H9 (cell line): ENCODE measurements at regions not wholly inside any gene's neighbourhood (a gene's known extent, or its start where the extent isn't known, plus 50 kb on each side); places are given as distances from the start of the nearest gene placed in this dataset.

Source experiments
- DNase-seq: peaks from one replicate; pipeline ENCODE4 v3.0.0-alpha.2; 2017
- H2AFZ ChIP-seq: one replicate; pipeline ENCODE4 v1.6.1; 2013; ENCODE audit warnings: mild to moderate bottlenecking, low read length, control low read depth, moderate library complexity
- H2AK5ac ChIP-seq: 2 replicates; pipeline ENCODE4 v1.6.1; 2013; ENCODE audit warnings: low read length, control low read depth, mixed read lengths; ENCODE audit not compliant: insufficient read length
- H2BK120ac ChIP-seq: one replicate; pipeline ENCODE4 v1.6.1; 2013; ENCODE audit warnings: low read depth, mild to moderate bottlenecking, low read length, control low read depth, inconsistent platforms; ENCODE audit not compliant: poor library complexity, severe bottlenecking
- H2BK12ac ChIP-seq: 2 replicates; pipeline ENCODE4 v1.6.1; 2013; ENCODE audit warnings: low read length, control low read depth, mixed read lengths, low read depth; ENCODE audit not compliant: insufficient read length
- H2BK15ac ChIP-seq: 2 replicates; pipeline ENCODE4 v1.6.1; 2013; ENCODE audit warnings: low read depth, low read length, control low read depth
- H2BK20ac ChIP-seq: one replicate; pipeline ENCODE4 v1.6.1; 2013; ENCODE audit warnings: low read depth, mild to moderate bottlenecking, low read length, control low read depth, inconsistent platforms; ENCODE audit not compliant: poor library complexity, severe bottlenecking
- H2BK5ac ChIP-seq: 2 replicates; pipeline ENCODE4 v1.6.1; 2013; ENCODE audit warnings: low read length, control low read depth, mixed read lengths; ENCODE audit not compliant: insufficient read length
- H3K14ac ChIP-seq: 2 replicates; pipeline ENCODE4 v1.6.1; 2013; ENCODE audit warnings: low read length, control low read depth; ENCODE audit not compliant: insufficient read depth
- H3K18ac ChIP-seq: 2 replicates; pipeline ENCODE4 v1.6.1; 2013; ENCODE audit warnings: low read depth, mild to moderate bottlenecking, mixed read lengths, low read length, control low read depth; ENCODE audit not compliant: insufficient read length
- H3K23ac ChIP-seq: 2 replicates; pipeline ENCODE4 v1.6.1; 2013; ENCODE audit warnings: low read length, control low read depth, mixed read lengths, low read depth; ENCODE audit not compliant: insufficient read length
- H3K23me2 ChIP-seq: 2 replicates; pipeline ENCODE4 v1.6.1; 2013; ENCODE audit warnings: low read depth, mild to moderate bottlenecking, mixed read lengths, low read length, control low read depth; ENCODE audit not compliant: insufficient read length, poor library complexity, severe bottlenecking
- H3K27ac ChIP-seq: 2 replicates; pipeline ENCODE4 v1.5.1; 2013; ENCODE audit warnings: low read length, control low read depth, mixed read lengths, low read depth; ENCODE audit not compliant: insufficient read length
- H3K27me3 ChIP-seq: 2 replicates; pipeline ENCODE4 v1.6.1; 2013; ENCODE audit warnings: low read length, control low read depth, inconsistent platforms; ENCODE audit not compliant: insufficient read depth
- H3K4ac ChIP-seq: 2 replicates; pipeline ENCODE4 v1.6.1; 2013; ENCODE audit warnings: low read depth, mild to moderate bottlenecking, control low read depth, inconsistent platforms, low read length, moderate library complexity
- H3K4me1 ChIP-seq: 2 replicates; pipeline ENCODE4 v1.6.1; 2013; ENCODE audit warnings: low read length, control low read depth, inconsistent platforms; ENCODE audit not compliant: insufficient read depth
- H3K4me2 ChIP-seq: 2 replicates; pipeline ENCODE4 v1.6.1; 2013; ENCODE audit warnings: low read length, control low read depth, mixed read lengths; ENCODE audit not compliant: insufficient read length, insufficient read depth
- H3K56ac ChIP-seq: 2 replicates; pipeline ENCODE4 v1.6.1; 2013; ENCODE audit warnings: low read depth, mild to moderate bottlenecking, mixed read lengths, low read length, control low read depth; ENCODE audit not compliant: insufficient read length
- H3K79me1 ChIP-seq: 2 replicates; pipeline ENCODE4 v1.6.1; 2013; ENCODE audit warnings: low read depth, mild to moderate bottlenecking, moderate library complexity, low read length, control low read depth, inconsistent platforms; ENCODE audit not compliant: insufficient read depth, poor library complexity, severe bottlenecking
- H3K79me2 ChIP-seq: 2 replicates; pipeline ENCODE4 v1.6.1; 2013; ENCODE audit warnings: low read length, control low read depth, inconsistent platforms; ENCODE audit not compliant: insufficient read depth
- H3K9ac ChIP-seq: 2 replicates; pipeline ENCODE4 v1.6.1; 2013; ENCODE audit warnings: low read length, control low read depth, mixed read lengths; ENCODE audit not compliant: insufficient read length; ENCODE audit errors: extremely low read depth
- H3K9me3 ChIP-seq: one replicate; pipeline ENCODE4 v1.6.1; 2013; ENCODE audit warnings: low read depth, low read length, inconsistent platforms; ENCODE audit not compliant: control insufficient read depth
- H3T11ph ChIP-seq: one replicate; pipeline ENCODE4 v1.6.1; 2013; ENCODE audit warnings: mild to moderate bottlenecking, low read length, control low read depth, inconsistent platforms
- H4K20me1 ChIP-seq: one replicate; pipeline ENCODE4 v1.6.1; 2013; ENCODE audit not compliant: control insufficient read depth, insufficient read length, insufficient read depth
- H4K5ac ChIP-seq: 2 replicates; pipeline ENCODE4 v1.6.1; 2013; ENCODE audit warnings: low read depth, mild to moderate bottlenecking, mixed read lengths, low read length, control low read depth; ENCODE audit not compliant: insufficient read length
- H4K8ac ChIP-seq: replicated peaks from 2 replicates; pipeline ENCODE4 v1.6.1; 2013; ENCODE audit warnings: low read length, control low read depth, mixed read lengths, low read depth; ENCODE audit not compliant: insufficient read length
- H4K91ac ChIP-seq: 2 replicates; pipeline ENCODE4 v1.6.1; 2013; ENCODE audit warnings: low read depth, mild to moderate bottlenecking, moderate library complexity, mixed read lengths, low read length, control low read depth; ENCODE audit not compliant: insufficient read length
- H3K27ac Mint-ChIP-seq, 3 experiments: 2 replicates in 2 of 3; 3 replicates in 1 of 3; pipeline ENCODE4 v1.8.0; 2020 to 2021; ENCODE audit warnings: mixed read lengths in 3 of 3, mild to moderate bottlenecking in 1 of 3, moderate library complexity in 1 of 3
- H3K27me3 Mint-ChIP-seq: 2 replicates; pipeline ENCODE4 v1.8.0; 2021; ENCODE audit warnings: low read depth, mild to moderate bottlenecking, moderate library complexity, mixed read lengths
- H3K36me3 Mint-ChIP-seq, 3 experiments: 2 replicates in 2 of 3; 3 replicates in 1 of 3; pipeline ENCODE4 v1.8.0; 2020 to 2021; ENCODE audit warnings: low read depth in 3 of 3, mixed read lengths in 3 of 3; ENCODE audit not compliant: insufficient read depth in 1 of 3
- H3K4me1 Mint-ChIP-seq, 2 experiments: 2 replicates each; pipeline ENCODE4 v1.8.0; 2020; ENCODE audit warnings: mixed read lengths in 2 of 2
- H3K4me3 Mint-ChIP-seq, 2 experiments: 2 replicates in 1 of 2; 3 replicates in 1 of 2; pipeline ENCODE4 v1.8.0; 2020 to 2021; ENCODE audit warnings: mild to moderate bottlenecking in 2 of 2, mixed read lengths in 2 of 2, moderate library complexity in 1 of 2
- H3K9me3 Mint-ChIP-seq, 2 experiments: 2 replicates in 1 of 2; 3 replicates in 1 of 2; pipeline ENCODE4 v1.8.0; 2020; ENCODE audit warnings: mild to moderate bottlenecking in 2 of 2, mixed read lengths in 2 of 2, moderate library complexity in 1 of 2
- CTCF ChIP-seq: fragments of 200-600 bp; sonication (generic); conservative IDR thresholded peaks from 3 replicates; pipeline ENCODE4 v1.8.0; 2021; ENCODE audit warnings: antibody characterized with exemption, mild to moderate bottlenecking
- WGBS: extraction: QIAGEN DNeasy Blood & Tissue Kit; methylation state at CpG from one replicate; pipeline ENCODE4 v1.1.7; 2013; ENCODE audit warnings: missing lambda C conversion rate, low lambda C conversion rate, mixed read lengths; ENCODE audit not compliant: insufficient read length; ENCODE audit errors: extremely low coverage; 5-methylcytosine and 5-hydroxymethylcytosine counted together

- TF ChIP-seq CTCF: no peak
- Histone ChIP-seq H4K8ac (no peak overlapping the region), H3K4ac (no peak overlapping the region), H2BK20ac (no peak overlapping the region), H3K9me3 (no peaks in the 10 kb centered on the region), H3K4me2 (no peak overlapping the region), H3K79me2 (no peaks in the 10 kb centered on the region), H3K18ac (no peak overlapping the region), H4K91ac (no peak overlapping the region), H3K9ac (no peak overlapping the region), H3T11ph (no peak overlapping the region), H2BK12ac (no peak overlapping the region), H2AK5ac (no peak overlapping the region), H2BK15ac (no peak overlapping the region), H3K23me2 (no peaks in the 10 kb centered on the region), H4K5ac (no peak overlapping the region), H3K27me3 (no peaks in the 10 kb centered on the region), H3K4me1 (no peaks in the 10 kb centered on the region), H2BK5ac (no peak overlapping the region), H4K20me1 (no peaks in the 10 kb centered on the region), H3K27ac (no peak overlapping the region), H3K23ac (no peak overlapping the region), H3K56ac (no peak overlapping the region), H2BK120ac (no peak overlapping the region), H2AFZ (no peak overlapping the region), H3K79me1 (no peaks in the 10 kb centered on the region), H3K14ac (no peak overlapping the region)
- Mint-ChIP-seq H3K36me3 (no peaks in the 10 kb centered on the region), H3K4me3 (no peak overlapping the region), H3K4me1 (no peaks in the 10 kb centered on the region; a peak in 1 of 4 replicates), H3K27ac (no peak overlapping the region), H3K9me3 (no peaks in the 10 kb centered on the region), H3K27me3 (no peaks in the 10 kb centered on the region)
- no CpG with 5 or more reads among the region's 11 CpGs for WGBS
- DNase-seq: no peak
Observed at GRCh38 chr4:156481845-156482244, 489.8 kb downstream of the PDGFC start.
